Heart right ventricle (tissue), 16 donors: ENCODE measurements at regions not wholly inside any gene's neighbourhood (a gene's known extent, or its start where the extent isn't known, plus 50 kb on each side); places are given as distances from the start of the nearest gene placed in this dataset.

Experiments used
- ATAC-seq, 8 donors: fragments of 200-7000 bp; cut with Tn5 transposase; one replicate each; pipeline ENCODE4 v1.9.1; 2020; ENCODE audit warnings: mild to moderate bottlenecking in 8 of 8, moderate library complexity in 8 of 8, moderate number of reproducible peaks in 1 of 8
- DNase-seq, 2 donors: peaks; one replicate each; pipeline ENCODE4 v3.0.0-alpha.2; 2020
- H3K27ac ChIP-seq, 10 donors: fragments of 200-600 bp; sonication (generic) in 2 of 10; one replicate each; pipeline versions ENCODE4 v1.5.0 to v1.8.0; 2020 to 2022; ENCODE audit warnings: mild to moderate bottlenecking in 3 of 10
- H3K27me3 ChIP-seq, 7 donors: fragments of 200-600 bp; one replicate each; pipeline ENCODE4 v1.8.0; 2021 to 2022; ENCODE audit warnings: mild to moderate bottlenecking in 2 of 7
- H3K36me3 ChIP-seq, 9 donors: fragments of 200-600 bp; sonication (generic) in 1 of 9; one replicate each; pipeline versions ENCODE4 v1.5.0 to v1.8.0; 2020 to 2022; ENCODE audit warnings: mild to moderate bottlenecking in 2 of 9
- H3K4me1 ChIP-seq, 9 donors: fragments of 200-600 bp; sonication (generic) in 1 of 9; one replicate each; pipeline versions ENCODE4 v1.5.0 to v1.8.0; 2020 to 2022; ENCODE audit warnings: mild to moderate bottlenecking in 4 of 9
- H3K4me3 ChIP-seq, 10 donors: fragments of 200-600 bp; sonication (generic) in 2 of 10; one replicate each; pipeline versions ENCODE4 v1.5.0 to v1.8.0; 2020 to 2022; ENCODE audit warnings: mild to moderate bottlenecking in 7 of 10, moderate library complexity in 2 of 10
- H3K9me3 ChIP-seq, 11 donors: fragments of 200-600 bp in 10 of 11; sonication (generic) in 2 of 11; one replicate each; pipeline versions ENCODE4 v1.5.0 to v1.8.0; 2013 to 2022; ENCODE audit warnings: mild to moderate bottlenecking in 2 of 11, control low read depth in 1 of 11, moderate library complexity in 1 of 11
- WGBS, 2 donors: extraction: QIAGEN DNeasy Blood & Tissue Kit; methylation state at CpG; one replicate each; pipeline ENCODE4 v1.1.7; 2013; ENCODE audit warnings: inconsistent platforms in 1 of 2; 5-methylcytosine and 5-hydroxymethylcytosine counted together
- intact Hi-C, 10 donors: fragments of 100-400 bp; cut with DNase I; formaldehyde crosslinking; loops; one replicate each; pipeline versions ENCODE4 v1.11.1 to v1.14.2; 2022
- TF ChIP-seq, protein P1 (sequence below), 9 donors: fragments of 200-600 bp; sonication (generic) in 2 of 9; IDR thresholded peaks; one replicate each; pipeline versions ENCODE4 v1.5.0 to v1.8.0; 2021 to 2022; ENCODE audit warnings: antibody characterized with exemption in 9 of 9, mild to moderate bottlenecking in 5 of 9, moderate library complexity in 1 of 9
- donor health status: Arrhythmogenic right ventricular cardiomyopathy.
- donor health status: ischemic (EF 13 %, LVEDD 7.1; RV severe dilation, severe dysfunction).
- donor health status: healthy with polysubstance abuse.
- donor health status: DM: no; HTN: yes; CAD: no.
- donor health status: DM: no; HTN: no; CAD: no.
- donor health status: ischemic (EF 25% LVEDD 6.9; RV normal size, moderate dysfunction).
- donor health status: ischemic (EF 25% LVEDD 5.7; RV mildly dilated, moderate dysfunction).
- donor health status: healthy.
- donor health status: DM: yes; HTN: yes; CAD: no.
- donor health status: Ischemic cardiomyopathy.
- donor health status: ischemic (EF 35%, LVEDD 5.7; RV mildly dilated, moderate dysfunction).
- donor health status: nonischemic (EF 11% LVEDD 7.7; RV severe dilation, severe dysfunction).
- donor health status: DM: yes; HTN: yes; CAD: no.
- donor health status: PGD.
- donor health status: ischemic (EF 29% LVEDD 5.4; RV normal size, mild dysfunction).
- donor health status: nonischemic (EF 23%, LVEDD 6.1; RV moderate dilation, normal function).

DNA sequence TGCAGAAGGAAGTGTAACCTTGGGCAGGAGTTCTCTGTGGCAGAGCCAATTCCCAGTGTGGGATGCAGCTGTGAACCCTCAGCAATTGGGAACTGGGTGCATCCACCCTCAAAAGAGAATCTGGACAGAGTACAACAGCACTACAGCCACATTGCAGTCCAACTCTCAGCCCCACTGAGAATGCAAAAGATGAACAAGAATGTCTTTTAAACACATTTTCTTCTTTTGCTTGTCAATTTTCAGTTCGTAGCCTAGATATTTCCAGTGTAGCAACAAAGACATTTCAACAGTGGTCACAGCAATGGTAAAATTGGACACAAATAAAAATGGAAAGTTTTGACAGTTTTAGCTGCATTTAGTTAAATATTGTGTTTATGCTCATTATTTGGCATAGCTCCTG is 114.0 kb upstream of the APP start:
- TF ChIP-seq, protein P1, sequence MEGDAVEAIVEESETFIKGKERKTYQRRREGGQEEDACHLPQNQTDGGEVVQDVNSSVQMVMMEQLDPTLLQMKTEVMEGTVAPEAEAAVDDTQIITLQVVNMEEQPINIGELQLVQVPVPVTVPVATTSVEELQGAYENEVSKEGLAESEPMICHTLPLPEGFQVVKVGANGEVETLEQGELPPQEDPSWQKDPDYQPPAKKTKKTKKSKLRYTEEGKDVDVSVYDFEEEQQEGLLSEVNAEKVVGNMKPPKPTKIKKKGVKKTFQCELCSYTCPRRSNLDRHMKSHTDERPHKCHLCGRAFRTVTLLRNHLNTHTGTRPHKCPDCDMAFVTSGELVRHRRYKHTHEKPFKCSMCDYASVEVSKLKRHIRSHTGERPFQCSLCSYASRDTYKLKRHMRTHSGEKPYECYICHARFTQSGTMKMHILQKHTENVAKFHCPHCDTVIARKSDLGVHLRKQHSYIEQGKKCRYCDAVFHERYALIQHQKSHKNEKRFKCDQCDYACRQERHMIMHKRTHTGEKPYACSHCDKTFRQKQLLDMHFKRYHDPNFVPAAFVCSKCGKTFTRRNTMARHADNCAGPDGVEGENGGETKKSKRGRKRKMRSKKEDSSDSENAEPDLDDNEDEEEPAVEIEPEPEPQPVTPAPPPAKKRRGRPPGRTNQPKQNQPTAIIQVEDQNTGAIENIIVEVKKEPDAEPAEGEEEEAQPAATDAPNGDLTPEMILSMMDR (IDR thresholded peaks at IDR 0.05) = no peak
- DNase-seq = no peak
- Histone ChIP-seq H3K27ac (no peak overlapping the region), H3K36me3 (no peaks in the 10 kb centered on the region), H3K4me3 (no peak overlapping the region), H3K4me1 (peaks cover 0 to 3% (median 0%) of the 10 kb centered on the region in 9 donors), H3K27me3 (no peaks in the 10 kb centered on the region), H3K9me3 (no peaks in the 10 kb centered on the region)
- intact Hi-C loops = no loop called here
- no peak for ATAC-seq
- WGBS, 2 donors = 78 to 91% methylated on average over 1 of the region's 1 CpG

- H3K27ac ChIP-seq = no peak overlapping the region
- intact Hi-C loops = no loop called here
- TF ChIP-seq, protein P1 (IDR thresholded peaks at IDR 0.05) = no peak
- no peaks in the 10 kb centered on the region for H3K27me3 ChIP-seq
- ATAC-seq = no peak
- H3K4me3 ChIP-seq = no peak overlapping the region
- H3K9me3 ChIP-seq = no peaks in the 10 kb centered on the region
- 37 to 49% methylated on average over 4 of the region's 4 CpGs for WGBS, 2 donors
- no peaks in the 10 kb centered on the region for H3K36me3 ChIP-seq
- DNase-seq = no peak
- H3K4me1 ChIP-seq = no peaks in the 10 kb centered on the region
Measured at GRCh38 chr21:26282058-26282457, 111.5 kb upstream of the APP start.

- WGBS, 2 donors = 90 to 96% methylated on average over 2 of the region's 2 CpGs
- H3K9me3 ChIP-seq = peaks cover 0 to 5% (median 0%) of the 10 kb centered on the region in 11 donors
- H3K27ac ChIP-seq = no peak overlapping the region
- no peak overlapping the region for H3K4me3 ChIP-seq
- DNase-seq = no peak
- intact Hi-C loops = no loop called here
- TF ChIP-seq, protein P1 (IDR thresholded peaks at IDR 0.05) = no peak
- H3K4me1 ChIP-seq = no peaks in the 10 kb centered on the region
- no peak for ATAC-seq
- H3K36me3 ChIP-seq = no peaks in the 10 kb centered on the region
- H3K27me3 ChIP-seq = no peaks in the 10 kb centered on the region
Measured at GRCh38 chr21:26281506-26281905, 110.9 kb upstream of the APP start.

DNA sequence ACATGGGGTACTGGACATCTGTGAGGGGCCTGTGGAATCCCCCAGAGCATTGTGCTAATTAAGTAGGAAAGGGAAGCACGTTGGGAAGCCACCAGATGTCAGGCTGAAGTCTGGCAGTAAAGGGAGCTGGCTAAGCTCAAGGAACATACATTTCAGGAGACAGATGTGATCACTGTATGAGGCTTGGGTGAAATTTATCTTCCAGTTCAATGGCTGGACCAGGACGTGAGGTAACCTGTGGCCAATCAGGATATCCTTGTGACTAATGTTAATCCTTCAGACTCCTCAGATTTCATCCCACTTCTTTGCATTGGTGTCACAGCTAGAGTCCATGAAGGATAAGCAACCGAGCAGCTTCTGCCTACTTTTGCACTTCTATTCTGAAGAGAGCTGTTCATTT is 110.2 kb upstream of the APP start:
- no peak for DNase-seq
- no peaks in the 10 kb centered on the region for H3K27me3 ChIP-seq
- 23 to 26% methylated on average over 3 of the region's 3 CpGs for WGBS, 2 donors
- H3K27ac ChIP-seq = no peak overlapping the region
- H3K4me1 ChIP-seq = no peaks in the 10 kb centered on the region
- peaks cover 0 to 12% (median 0%) of the 10 kb centered on the region in 11 donors for H3K9me3 ChIP-seq
- H3K36me3 ChIP-seq = no peaks in the 10 kb centered on the region
- no peak overlapping the region for H3K4me3 ChIP-seq
- TF ChIP-seq, protein P1 (IDR thresholded peaks at IDR 0.05) = no peak
- intact Hi-C loops = no loop called here
- ATAC-seq = no peak
